HepG2 (cell line): ENCODE measurements at regions not wholly inside any gene's neighbourhood (a gene's known extent, or its start where the extent isn't known, plus 50 kb on each side); places are given as distances from the start of the nearest gene placed in this dataset.
"Not testable (repeated sequence)": the region's sequence is repeated elsewhere in the genome, so short reads cannot be mapped to it uniquely, and the experiment has no call there.

Experiments used
- ATAC-seq: fragments of 200-7000 bp; cut with Tn5 transposase; 3 replicates; pipeline ENCODE4 v1.9.1; 2020; ENCODE audit warnings: mild to moderate bottlenecking, moderate library complexity
- BruUV-seq: library from RNA; stranded (reverse); fragments of 400-500 nt; replicated peaks from 2 replicates; lab custom pipeline; 2021; lab: Mats Ljungman, UMichigan
- CTCF ChIA-PET: fragments of 300-600 bp; formaldehyde crosslinking; extraction: SDS; loops from one replicate; lab custom pipeline; 2021; ENCODE audit warnings: low total read pairs, inconsistent platforms, low intra/inter-chr PET ratio; lab: Yijun Ruan, JAX
- POLR2A ChIA-PET: fragments of 350-600 bp; sonication (Branson Sonifier 250); formaldehyde crosslinking; loops from one replicate; lab custom pipeline; 2020; ENCODE audit warnings: antibody characterized with exemption, inconsistent platforms; lab: Yijun Ruan, JAX
- DNase-seq: peaks from one replicate; pipeline ENCODE4 v3.0.0-alpha.2; 2015; ENCODE audit warnings: low spot score
- FAIRE-seq: peaks from 3 replicates; lab custom pipeline; 2011; peaks lifted over from hg19 to GRCh38; lab: Jason Lieb, UNC
- H2AFZ ChIP-seq: one replicate; pipeline ENCODE4 v1.6.1; 2011; ENCODE audit warnings: low read length, inconsistent platforms
- H3K27ac ChIP-seq: fragments of 300-600 bp; 3 replicates; pipeline ENCODE4 v1.8.0; 2011; ENCODE audit warnings: mixed run types, mild to moderate bottlenecking, mixed read lengths, low read length, inconsistent platforms; ENCODE audit not compliant: insufficient read depth; ENCODE audit errors: extremely low read length
- H3K27me3 ChIP-seq, 2 experiments: fragments of 200-600 bp in 1 of 2; 2 replicates in 1 of 2; 3 replicates in 1 of 2; pipeline versions ENCODE4 v1.6.0 to v1.8.0; 2011; ENCODE audit warnings: low read length in 2 of 2, mild to moderate bottlenecking in 2 of 2, moderate library complexity in 2 of 2, inconsistent platforms in 1 of 2; ENCODE audit not compliant: insufficient read depth in 2 of 2, control insufficient read depth in 1 of 2
- H3K36me3 ChIP-seq, 2 experiments: fragments of 200-600 bp in 1 of 2; replicated peaks in 1 of 2; 2 replicates in 1 of 2; 3 replicates in 1 of 2; pipeline versions ENCODE4 v1.5.1 to v1.8.0; 2011; ENCODE audit warnings: low read length in 2 of 2, inconsistent platforms in 1 of 2; ENCODE audit not compliant: insufficient read depth in 2 of 2, control insufficient read depth in 1 of 2
- H3K4me1 ChIP-seq: 2 replicates; pipeline ENCODE4 v1.5.1; 2012; ENCODE audit warnings: low read length, inconsistent platforms; ENCODE audit not compliant: insufficient read depth
- H3K4me2 ChIP-seq: 2 replicates; pipeline ENCODE4 v1.6.0; 2011; ENCODE audit warnings: low read depth, low read length, inconsistent platforms
- H3K4me3 ChIP-seq, 3 experiments: fragments of 200-600 bp in 1 of 3; sonication (generic), shearing (Covaris generic) in 1 of 3; replicated peaks in 1 of 3; 2 replicates each; pipeline ENCODE4 v1.5.1; 2011 to 2016; ENCODE audit warnings: low read length in 3 of 3, inconsistent platforms in 2 of 3, low read depth in 2 of 3, mild to moderate bottlenecking in 2 of 3, control low read depth in 1 of 3, mixed read lengths in 1 of 3; ENCODE audit not compliant: insufficient read depth in 1 of 3
- H3K79me2 ChIP-seq: one replicate; pipeline ENCODE4 v1.6.1; 2011; ENCODE audit warnings: low read length, inconsistent platforms; ENCODE audit not compliant: insufficient read depth
- H3K9ac ChIP-seq: 2 replicates; pipeline ENCODE4 v1.6.0; 2011; ENCODE audit warnings: mild to moderate bottlenecking, low read depth, low read length, inconsistent platforms; ENCODE audit not compliant: insufficient read depth
- H3K9me3 ChIP-seq: 2 replicates; pipeline ENCODE4 v1.5.1; 2012; ENCODE audit warnings: mild to moderate bottlenecking, low read length
- H4K20me1 ChIP-seq: 2 replicates; pipeline ENCODE4 v1.6.0; 2011; ENCODE audit warnings: inconsistent platforms, mild to moderate bottlenecking, low read length, moderate library complexity; ENCODE audit not compliant: insufficient read depth
- ATF7 ChIP-seq, 2 experiments: fragments of 450-650 bp in 1 of 2; sonication (generic) in 1 of 2; formaldehyde crosslinking in 1 of 2; IDR thresholded peaks; 2 replicates each; pipeline versions ENCODE4 v1.4.0 to v1.6.1; 2016 to 2020; ENCODE audit warnings: antibody characterized with exemption in 1 of 2, mild to moderate bottlenecking in 1 of 2, missing genetic modification reagents in 1 of 2
- EHMT2 ChIP-seq: fragments of 200-600 bp; sonication (generic); IDR thresholded peaks from 2 replicates; pipeline ENCODE4 v1.7.0; 2017; ENCODE audit warnings: antibody characterized with exemption, low read depth, low read length, borderline replicate concordance
- GATAD1 ChIP-seq: IDR thresholded peaks from 2 replicates; pipeline ENCODE4 v1.6.1; 2016; ENCODE audit warnings: missing genetic modification reagents, missing compliant biosample characterization
- IRX3 ChIP-seq: sonication (generic); formaldehyde crosslinking; IDR thresholded peaks from 2 replicates; pipeline ENCODE4 v1.8.1; 2023; ENCODE audit warnings: mild to moderate bottlenecking, low read depth, missing genetic modification reagents, borderline replicate concordance
- KLF15 ChIP-seq: sonication (generic); formaldehyde crosslinking; IDR thresholded peaks from 2 replicates; pipeline ENCODE4 v1.8.1; 2023; ENCODE audit warnings: borderline replicate concordance, mild to moderate bottlenecking, inconsistent platforms, missing genetic modification reagents, mixed read lengths
- MXI1 ChIP-seq: IDR thresholded peaks from 3 replicates; pipeline ENCODE4 v1.6.1; 2012; ENCODE audit warnings: low read depth, low read length, inconsistent platforms, borderline replicate concordance
- PHF21A ChIP-seq: sonication (generic); formaldehyde crosslinking; IDR thresholded peaks from 2 replicates; pipeline ENCODE4 v1.5.0; 2020; ENCODE audit warnings: mild to moderate bottlenecking, missing genetic modification reagents
- U2AF1 ChIP-seq: fragments of 200-400 bp; formaldehyde crosslinking; optimal IDR thresholded peaks from 2 replicates; pipeline ENCODE3; 2017; ENCODE audit warnings: mild to moderate bottlenecking, low read depth, low read length
- ZNF3 ChIP-seq: IDR thresholded peaks from 2 replicates; pipeline ENCODE4 v1.7.0; 2017; ENCODE audit warnings: inconsistent platforms
- ZNF552 ChIP-seq: sonication (generic); formaldehyde crosslinking; IDR thresholded peaks from 2 replicates; pipeline ENCODE4 v1.9.0; 2022; ENCODE audit warnings: missing genetic modification reagents, mild to moderate bottlenecking, borderline replicate concordance
- WGBS: methylation state at CpG from one replicate; pipeline ENCODE4 v1.1.6; 2017; ENCODE audit warnings: low lambda C conversion rate; 5-methylcytosine and 5-hydroxymethylcytosine counted together
- in situ Hi-C: cut with HindIII; loops from 2 replicates; pipeline ENCODE4 v1.10.0; 2017; ENCODE audit warnings: low pct_unique_long_range_greater_than_20kb; ENCODE audit not compliant: extremely low pct_ligation_motif_present
- intact Hi-C: fragments of 100-400 bp; cut with micrococcal nuclease; formaldehyde crosslinking; loops from one replicate; pipeline ENCODE4 v1.10.0; 2022; ENCODE audit not compliant: unreplicated experiment
- TF ChIP-seq, protein P1 (sequence below): sonication (generic); formaldehyde crosslinking; IDR thresholded peaks from 2 replicates; pipeline ENCODE4 v1.4.0; 2020; ENCODE audit warnings: missing genetic modification reagents
- TF ChIP-seq, protein P2 (sequence below): sonication (generic); formaldehyde crosslinking; IDR thresholded peaks from 2 replicates; pipeline ENCODE4 v1.8.0; 2022; ENCODE audit warnings: mild to moderate bottlenecking, missing genetic modification reagents

DNA sequence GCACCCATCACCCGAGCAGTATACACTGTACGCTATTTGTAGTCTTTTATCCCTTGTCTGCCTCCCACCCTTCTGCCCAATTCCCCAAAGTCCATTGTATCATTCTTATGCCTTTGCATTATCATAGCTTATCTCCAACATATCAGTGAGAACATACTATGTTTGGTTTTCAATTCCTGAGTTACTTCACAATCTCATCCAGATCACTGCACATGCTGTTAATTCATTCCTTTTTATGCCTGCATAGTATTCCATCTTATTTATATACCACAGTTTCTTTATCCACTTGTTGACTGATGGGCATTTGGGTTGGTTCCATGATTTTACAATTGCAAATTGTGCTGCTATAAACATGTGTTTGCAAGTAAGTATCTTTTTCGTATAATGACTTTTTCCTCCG lies 564.7 kb upstream of the NECTIN3 start:
- CTCF ChIA-PET, result no interaction called here
- in situ Hi-C loops, result no loop called here
- no peak overlapping the region for H2AFZ ChIP-seq
- H3K4me3 ChIP-seq, result no peak overlapping the region
- no peaks in the 10 kb centered on the region for H3K4me1 ChIP-seq
- no peak overlapping the region for H3K27ac ChIP-seq
- POLR2A ChIA-PET, result no interaction called here
- no peaks in the 10 kb centered on the region for H3K36me3 ChIP-seq
- WGBS, result 39% methylated on average over 4 of the region's 4 CpGs
- no peak for ATAC-seq
- H3K27me3 ChIP-seq, result no peaks in the 10 kb centered on the region
- TF ChIP-seq, protein P1, sequence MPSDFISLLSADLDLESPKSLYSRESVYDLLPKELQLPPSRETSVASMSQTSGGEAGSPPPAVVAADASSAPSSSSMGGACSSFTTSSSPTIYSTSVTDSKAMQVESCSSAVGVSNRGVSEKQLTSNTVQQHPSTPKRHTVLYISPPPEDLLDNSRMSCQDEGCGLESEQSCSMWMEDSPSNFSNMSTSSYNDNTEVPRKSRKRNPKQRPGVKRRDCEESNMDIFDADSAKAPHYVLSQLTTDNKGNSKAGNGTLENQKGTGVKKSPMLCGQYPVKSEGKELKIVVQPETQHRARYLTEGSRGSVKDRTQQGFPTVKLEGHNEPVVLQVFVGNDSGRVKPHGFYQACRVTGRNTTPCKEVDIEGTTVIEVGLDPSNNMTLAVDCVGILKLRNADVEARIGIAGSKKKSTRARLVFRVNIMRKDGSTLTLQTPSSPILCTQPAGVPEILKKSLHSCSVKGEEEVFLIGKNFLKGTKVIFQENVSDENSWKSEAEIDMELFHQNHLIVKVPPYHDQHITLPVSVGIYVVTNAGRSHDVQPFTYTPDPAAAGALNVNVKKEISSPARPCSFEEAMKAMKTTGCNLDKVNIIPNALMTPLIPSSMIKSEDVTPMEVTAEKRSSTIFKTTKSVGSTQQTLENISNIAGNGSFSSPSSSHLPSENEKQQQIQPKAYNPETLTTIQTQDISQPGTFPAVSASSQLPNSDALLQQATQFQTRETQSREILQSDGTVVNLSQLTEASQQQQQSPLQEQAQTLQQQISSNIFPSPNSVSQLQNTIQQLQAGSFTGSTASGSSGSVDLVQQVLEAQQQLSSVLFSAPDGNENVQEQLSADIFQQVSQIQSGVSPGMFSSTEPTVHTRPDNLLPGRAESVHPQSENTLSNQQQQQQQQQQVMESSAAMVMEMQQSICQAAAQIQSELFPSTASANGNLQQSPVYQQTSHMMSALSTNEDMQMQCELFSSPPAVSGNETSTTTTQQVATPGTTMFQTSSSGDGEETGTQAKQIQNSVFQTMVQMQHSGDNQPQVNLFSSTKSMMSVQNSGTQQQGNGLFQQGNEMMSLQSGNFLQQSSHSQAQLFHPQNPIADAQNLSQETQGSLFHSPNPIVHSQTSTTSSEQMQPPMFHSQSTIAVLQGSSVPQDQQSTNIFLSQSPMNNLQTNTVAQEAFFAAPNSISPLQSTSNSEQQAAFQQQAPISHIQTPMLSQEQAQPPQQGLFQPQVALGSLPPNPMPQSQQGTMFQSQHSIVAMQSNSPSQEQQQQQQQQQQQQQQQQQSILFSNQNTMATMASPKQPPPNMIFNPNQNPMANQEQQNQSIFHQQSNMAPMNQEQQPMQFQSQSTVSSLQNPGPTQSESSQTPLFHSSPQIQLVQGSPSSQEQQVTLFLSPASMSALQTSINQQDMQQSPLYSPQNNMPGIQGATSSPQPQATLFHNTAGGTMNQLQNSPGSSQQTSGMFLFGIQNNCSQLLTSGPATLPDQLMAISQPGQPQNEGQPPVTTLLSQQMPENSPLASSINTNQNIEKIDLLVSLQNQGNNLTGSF (CRISPR knock-in tag), result no peak
- no peak for TF ChIP-seq ZNF3
- TF ChIP-seq KLF15, result no peak
- TF ChIP-seq EHMT2, result no peak
- no peak for TF ChIP-seq ZNF552 (CRISPR knock-in tag)
- no peak for TF ChIP-seq IRX3 (CRISPR knock-in tag)
- TF ChIP-seq PHF21A (CRISPR knock-in tag), result no peak
- TF ChIP-seq ATF7 (IDR thresholded peaks at IDR 0.05), result no peak
- no peak for TF ChIP-seq ATF7 (CRISPR knock-in tag; IDR thresholded peaks at IDR 0.05)
- TF ChIP-seq, protein P2, sequence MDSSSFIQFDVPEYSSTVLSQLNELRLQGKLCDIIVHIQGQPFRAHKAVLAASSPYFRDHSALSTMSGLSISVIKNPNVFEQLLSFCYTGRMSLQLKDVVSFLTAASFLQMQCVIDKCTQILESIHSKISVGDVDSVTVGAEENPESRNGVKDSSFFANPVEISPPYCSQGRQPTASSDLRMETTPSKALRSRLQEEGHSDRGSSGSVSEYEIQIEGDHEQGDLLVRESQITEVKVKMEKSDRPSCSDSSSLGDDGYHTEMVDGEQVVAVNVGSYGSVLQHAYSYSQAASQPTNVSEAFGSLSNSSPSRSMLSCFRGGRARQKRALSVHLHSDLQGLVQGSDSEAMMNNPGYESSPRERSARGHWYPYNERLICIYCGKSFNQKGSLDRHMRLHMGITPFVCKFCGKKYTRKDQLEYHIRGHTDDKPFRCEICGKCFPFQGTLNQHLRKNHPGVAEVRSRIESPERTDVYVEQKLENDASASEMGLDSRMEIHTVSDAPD (CRISPR knock-in tag), result no peak
- no peak for TF ChIP-seq MXI1
- TF ChIP-seq GATAD1 (CRISPR knock-in tag), result no peak
- TF ChIP-seq U2AF1, result no peak
- TF ChIP-seq, all 625 proteins: peak for 0
- Histone ChIP-seq H3K79me2 (no peaks in the 10 kb centered on the region), H3K9ac (no peak overlapping the region), H3K4me2 (no peak overlapping the region), H3K9me3 (no peaks in the 10 kb centered on the region), H4K20me1 (no peaks in the 10 kb centered on the region)
- DNase-seq (no peak), FAIRE-seq (no peak)
- no TSS peak for BruUV-seq
- intact Hi-C loops, result no loop called here

DNA sequence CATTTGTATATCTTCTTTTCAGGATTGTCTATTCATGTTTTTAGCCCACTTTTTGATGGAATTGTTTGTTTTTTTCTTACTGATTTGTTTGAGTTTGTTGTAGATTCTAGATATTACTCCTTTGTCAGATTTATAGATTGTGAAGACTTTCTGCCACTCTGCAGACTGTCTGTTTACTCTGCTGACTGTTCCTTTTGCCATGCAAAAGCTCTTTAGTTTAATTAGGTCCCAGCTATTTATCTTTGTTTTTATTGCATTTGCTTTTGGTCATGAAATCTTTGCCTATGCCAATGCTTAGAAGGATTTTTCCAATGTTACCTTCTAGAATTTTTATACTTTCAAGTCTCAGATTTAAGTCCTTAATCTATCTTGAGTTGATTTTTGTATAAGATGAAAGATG lies 564.0 kb upstream of the NECTIN3 start:
- H3K9me3 ChIP-seq, H3K9ac ChIP-seq, H3K36me3 ChIP-seq, H4K20me1 ChIP-seq, H2AFZ ChIP-seq, H3K4me1 ChIP-seq, H3K27ac ChIP-seq, BruUV-seq, ATAC-seq, H3K79me2 ChIP-seq, intact Hi-C loops, in situ Hi-C loops, CTCF ChIA-PET, H3K27me3 ChIP-seq, POLR2A ChIA-PET, H3K4me2 ChIP-seq, H3K4me3 ChIP-seq, FAIRE-seq, DNase-seq: not testable (repeated sequence)
